ENCODE measurements at regions not wholly inside any gene's neighbourhood (a gene's known extent, or its start where the extent isn't known, plus 50 kb on each side); places are given as distances from the start of the nearest gene placed in this dataset.

DNA sequence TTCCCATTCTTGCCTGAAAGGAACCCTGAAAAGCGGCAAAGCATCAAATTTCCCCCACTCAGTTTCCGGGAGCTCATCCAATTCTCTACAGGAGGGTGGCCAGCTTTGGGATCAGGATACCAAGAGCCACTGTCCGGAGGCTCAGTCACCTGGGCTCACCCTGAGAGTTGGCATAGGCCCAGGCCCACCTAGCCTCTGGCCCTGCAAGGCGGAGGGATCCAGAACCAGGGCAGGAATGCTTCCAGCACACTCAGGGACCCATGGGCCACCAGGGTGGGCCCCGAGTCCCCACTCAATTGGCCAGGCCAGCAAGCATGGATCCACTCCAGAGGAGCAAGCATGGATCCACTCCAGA is 432.9 kb upstream of the MYT1L start:
- no peak overlapping the region for H3K4me2 ChIP-seq (ENCODE audit: insufficient read depth, low read length)
- H3K4me3 ChIP-seq = no peak overlapping the region
- FAIRE-seq (no peak), DNase-seq (ENCODE audit: extremely low read depth in 1 of 4, low spot score in 3 of 4) (no peak), ATAC-seq (no peak)
- no TSS peak for BruUV-seq (replicated peaks)
- no peaks in the 10 kb centered on the region; the same call in 1 of the 2 replicates for H3K9me3 ChIP-seq (replicated peaks; ENCODE audit: control insufficient read depth, insufficient read depth, low read depth, low read length)
- ChIA-PET CTCF (ENCODE audit: low intra/inter-chr PET ratio) (no interaction called here), POLR2A (interaction anchor here (0.7 to 0.9 kb wide), 2 partner anchors 10 to 11 kb away, joined by 3 read pairs; no protein-coding TSS in a partner anchor)
- WGBS (ENCODE audit: insufficient coverage, low coverage, missing lambda C conversion rate) = 0% methylated on average over 5 of the region's 5 CpGs
- no peaks in the 10 kb centered on the region for H3K79me2 ChIP-seq (ENCODE audit: control insufficient read depth, insufficient read depth, low read length)
- H4K20me1 ChIP-seq (replicated peaks; ENCODE audit: control insufficient read depth, insufficient read depth, low read length) = no peaks in the 10 kb centered on the region
- intact Hi-C loops (cut with micrococcal nuclease) (no loop called here), in situ Hi-C loops (cut with MboI) (no loop called here)
- no peak overlapping the region for H3K9ac ChIP-seq (ENCODE audit: insufficient read depth in 1 of 2, low read depth in 2 of 2, low read length in 2 of 2)
- H3K27me3 ChIP-seq (ENCODE audit: control insufficient read depth in 2 of 2, insufficient read depth in 2 of 2, low read length in 2 of 2) = peaks cover 0 to 52% of the 10 kb centered on the region in 2 experiments; a peak in 2 of 5 replicates
- TF ChIP-seq ZNF311 (CRISPR knock-in tag; IDR thresholded peaks at IDR 0.05) = no peak
- no peaks in the 10 kb centered on the region for H3K9me1 ChIP-seq (ENCODE audit: control insufficient read depth, insufficient read depth, low read length)
- peaks cover 0 to 4% of the 10 kb centered on the region in 2 experiments; a peak in 1 of 5 replicates for H3K4me1 ChIP-seq (replicated peaks in 1 of 2; ENCODE audit: control insufficient read depth in 2 of 2, insufficient read depth in 2 of 2, low read length in 2 of 2)
- H2AFZ ChIP-seq (ENCODE audit: low read depth, low read length) = no peak overlapping the region
- no peak overlapping the region for H3K27ac ChIP-seq (ENCODE audit: extremely low read depth, low read depth, low read length)
- no peaks in the 10 kb centered on the region for H3K36me3 ChIP-seq (ENCODE audit: control insufficient read depth, insufficient read depth, low read length)

DNA sequence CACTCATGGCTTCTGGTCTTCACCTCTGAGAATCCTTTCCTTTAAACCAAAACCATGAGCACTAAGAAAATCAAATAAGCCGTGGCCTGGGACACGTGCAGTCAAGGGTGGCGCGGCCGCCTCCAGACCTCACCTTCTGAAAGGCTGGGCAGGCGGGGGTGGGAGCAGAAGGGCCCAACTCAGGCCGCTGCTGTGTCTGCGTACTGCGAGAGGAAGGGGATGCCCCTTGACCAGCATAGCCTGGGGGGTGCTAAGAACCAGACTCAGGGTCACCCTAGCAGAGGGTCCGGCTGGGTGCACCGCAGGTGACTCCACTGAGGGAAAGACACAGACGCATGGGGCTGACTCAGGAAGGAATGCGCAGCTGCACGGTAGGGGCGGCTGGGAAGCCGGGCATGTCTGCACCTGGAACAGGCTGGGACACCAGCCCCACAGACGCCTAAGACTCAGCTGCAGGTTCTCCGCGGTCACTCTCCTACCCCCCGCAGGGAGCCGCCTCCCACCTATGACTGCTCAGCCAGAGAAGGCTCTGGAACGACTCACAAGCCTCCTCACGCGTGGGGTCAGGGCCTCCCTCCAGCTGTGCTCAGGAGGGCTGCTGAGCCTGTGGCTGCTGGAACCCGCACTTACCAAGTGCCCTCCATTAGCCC is 432.4 kb upstream of the MYT1L start:
- Histone ChIP-seq H3K27ac (ENCODE audit: extremely low read depth, low read depth, low read length) (no peak overlapping the region), H3K27me3 (ENCODE audit: control insufficient read depth in 2 of 2, insufficient read depth in 2 of 2, low read length in 2 of 2) (peaks cover 0 to 52% of the 10 kb centered on the region in 2 experiments; a peak in 2 of 5 replicates), H3K9me3 (replicated peaks; ENCODE audit: control insufficient read depth, insufficient read depth, low read depth, low read length) (no peaks in the 10 kb centered on the region; the same call in 1 of the 2 replicates), H3K4me2 (ENCODE audit: insufficient read depth, low read length) (no peak overlapping the region), H4K20me1 (replicated peaks; ENCODE audit: control insufficient read depth, insufficient read depth, low read length) (no peaks in the 10 kb centered on the region), H3K36me3 (ENCODE audit: control insufficient read depth, insufficient read depth, low read length) (no peaks in the 10 kb centered on the region), H2AFZ (ENCODE audit: low read depth, low read length) (no peak overlapping the region), H3K4me1 (replicated peaks in 1 of 2; ENCODE audit: control insufficient read depth in 2 of 2, insufficient read depth in 2 of 2, low read length in 2 of 2) (peaks cover 0 to 4% of the 10 kb centered on the region in 2 experiments; a peak in 1 of 5 replicates), H3K9ac (ENCODE audit: insufficient read depth in 1 of 2, low read depth in 2 of 2, low read length in 2 of 2) (no peak overlapping the region), H3K9me1 (ENCODE audit: control insufficient read depth, insufficient read depth, low read length) (no peaks in the 10 kb centered on the region), H3K4me3 (no peak overlapping the region), H3K79me2 (ENCODE audit: control insufficient read depth, insufficient read depth, low read length) (no peaks in the 10 kb centered on the region)
- ATAC-seq (no peak), DNase-seq (ENCODE audit: extremely low read depth in 1 of 4, low spot score in 3 of 4) (no peak), FAIRE-seq (no peak)
- intact Hi-C loops (cut with micrococcal nuclease) = no loop called here
- ChIA-PET CTCF (ENCODE audit: low intra/inter-chr PET ratio) (no interaction called here), POLR2A (interaction anchor here (0.7 kb wide), 1 partner anchor 12 kb away, joined by 3 read pairs; no protein-coding TSS in a partner anchor)
- in situ Hi-C loops (cut with MboI) = no loop called here
- 2% methylated on average over 16 of the region's 25 CpGs for WGBS (ENCODE audit: insufficient coverage, low coverage, missing lambda C conversion rate)
- no TSS peak for BruUV-seq (replicated peaks)
- no peak for TF ChIP-seq BRCA1 (IDR thresholded peaks at IDR 0.05)
- no peak for TF ChIP-seq BRCA1 (CRISPR knock-in tag; IDR thresholded peaks at IDR 0.05)
- TF ChIP-seq NBN (IDR thresholded peaks at IDR 0.05; ENCODE audit: low read depth) = no peak
- TF ChIP-seq, protein P1, sequence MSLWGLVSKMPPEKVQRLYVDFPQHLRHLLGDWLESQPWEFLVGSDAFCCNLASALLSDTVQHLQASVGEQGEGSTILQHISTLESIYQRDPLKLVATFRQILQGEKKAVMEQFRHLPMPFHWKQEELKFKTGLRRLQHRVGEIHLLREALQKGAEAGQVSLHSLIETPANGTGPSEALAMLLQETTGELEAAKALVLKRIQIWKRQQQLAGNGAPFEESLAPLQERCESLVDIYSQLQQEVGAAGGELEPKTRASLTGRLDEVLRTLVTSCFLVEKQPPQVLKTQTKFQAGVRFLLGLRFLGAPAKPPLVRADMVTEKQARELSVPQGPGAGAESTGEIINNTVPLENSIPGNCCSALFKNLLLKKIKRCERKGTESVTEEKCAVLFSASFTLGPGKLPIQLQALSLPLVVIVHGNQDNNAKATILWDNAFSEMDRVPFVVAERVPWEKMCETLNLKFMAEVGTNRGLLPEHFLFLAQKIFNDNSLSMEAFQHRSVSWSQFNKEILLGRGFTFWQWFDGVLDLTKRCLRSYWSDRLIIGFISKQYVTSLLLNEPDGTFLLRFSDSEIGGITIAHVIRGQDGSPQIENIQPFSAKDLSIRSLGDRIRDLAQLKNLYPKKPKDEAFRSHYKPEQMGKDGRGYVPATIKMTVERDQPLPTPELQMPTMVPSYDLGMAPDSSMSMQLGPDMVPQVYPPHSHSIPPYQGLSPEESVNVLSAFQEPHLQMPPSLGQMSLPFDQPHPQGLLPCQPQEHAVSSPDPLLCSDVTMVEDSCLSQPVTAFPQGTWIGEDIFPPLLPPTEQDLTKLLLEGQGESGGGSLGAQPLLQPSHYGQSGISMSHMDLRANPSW (CRISPR knock-in tag; IDR thresholded peaks at IDR 0.05) = no peak
- TF ChIP-seq SMAD4 (CRISPR knock-in tag; conservative IDR thresholded peaks at IDR 0.05) = no peak
- no peak for TF ChIP-seq CCNT2 (IDR thresholded peaks at IDR 0.05; ENCODE audit: borderline replicate concordance, extremely low read depth, insufficient read length, low read depth, low read length)
- no peak for TF ChIP-seq ZNF133 (CRISPR knock-in tag; IDR thresholded peaks at IDR 0.05)
- no peak for TF ChIP-seq CTCFL (IDR thresholded peaks at IDR 0.05; ENCODE audit: borderline replicate concordance, insufficient read depth, low read depth, low read length, poor library complexity, severe bottlenecking)
- TF ChIP-seq SRSF3 (IDR thresholded peaks at IDR 0.05; ENCODE audit: insufficient read depth, low read length) = no peak
- TF ChIP-seq MED1 (CRISPR knock-in tag; IDR thresholded peaks at IDR 0.05; ENCODE audit: borderline replicate concordance) = no peak

Measured in K562 (cell line).